Activated T-cell treated with anti-CD3 and anti-CD28 coated beads for 1 hour (primary cell): ENCODE measurements at regions not wholly inside any gene's neighbourhood (a gene's known extent, or its start where the extent isn't known, plus 50 kb on each side); places are given as distances from the start of the nearest gene placed in this dataset.

ENCODE experiments used
- DNase-seq: peaks from one replicate; pipeline ENCODE4 v3.0.0-alpha.2; 2020; ENCODE audit warnings: low read depth

DNA sequence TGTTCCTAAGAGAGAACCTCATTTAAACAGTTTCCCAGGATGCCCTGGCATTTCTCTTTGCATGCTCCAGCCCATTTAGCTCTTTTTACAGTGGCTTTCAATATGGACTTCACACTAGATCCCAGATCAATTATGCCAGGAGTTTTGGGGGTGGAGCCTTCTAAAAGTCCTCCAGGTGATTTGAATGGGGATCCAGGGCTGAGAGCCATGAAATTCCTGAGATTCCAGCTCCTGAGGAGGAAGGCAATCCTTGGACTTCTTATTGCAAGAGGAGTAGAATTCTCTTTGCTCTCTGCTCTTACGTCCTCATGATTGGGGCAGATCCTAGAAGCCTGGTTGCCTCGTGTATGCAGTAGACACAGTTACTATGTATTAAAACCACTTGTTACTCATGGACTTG is 184.2 kb downstream of the DHX35 start:
- DNase-seq, result no peak

DNA sequence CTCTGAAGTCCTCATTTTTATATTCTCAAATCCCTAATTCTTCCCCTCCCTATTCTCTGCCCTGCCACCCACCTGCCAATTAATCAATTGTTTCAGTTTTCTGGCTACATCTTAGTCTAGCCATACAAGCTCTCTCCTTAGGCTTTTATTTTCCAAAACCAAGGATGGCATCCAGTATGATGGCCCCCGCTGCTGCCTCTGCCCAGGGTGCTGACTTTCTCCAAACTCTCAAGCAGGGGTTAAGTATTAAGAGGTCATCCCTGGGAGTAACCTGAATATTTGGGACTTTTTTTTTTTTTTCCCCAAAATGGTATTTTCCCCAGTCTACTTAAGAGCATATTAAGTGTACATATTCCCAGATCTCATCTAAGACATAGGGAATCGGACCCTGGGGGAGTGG is 183.8 kb downstream of the DHX35 start:
- DNase-seq, result no peak

DNA sequence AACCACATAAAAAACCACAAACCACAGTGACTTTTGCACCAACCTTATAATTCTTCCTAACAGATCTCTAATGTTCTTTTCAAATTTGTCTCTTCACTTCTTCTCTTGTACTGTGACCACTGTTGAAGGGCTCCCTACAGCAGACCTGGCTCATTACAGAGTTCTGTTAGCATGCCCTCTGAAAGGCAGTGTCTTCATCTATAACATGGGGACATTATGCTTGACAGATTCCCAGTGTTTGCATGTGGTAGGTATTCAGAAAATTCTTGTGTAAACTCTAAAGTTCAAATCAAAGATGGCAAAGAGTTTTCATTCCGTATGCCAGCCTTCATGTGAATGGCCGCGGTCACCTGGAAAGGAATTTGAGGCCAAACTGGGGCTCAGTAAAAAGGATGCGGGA is 182.6 kb downstream of the DHX35 start:
- no peak for DNase-seq

DNA sequence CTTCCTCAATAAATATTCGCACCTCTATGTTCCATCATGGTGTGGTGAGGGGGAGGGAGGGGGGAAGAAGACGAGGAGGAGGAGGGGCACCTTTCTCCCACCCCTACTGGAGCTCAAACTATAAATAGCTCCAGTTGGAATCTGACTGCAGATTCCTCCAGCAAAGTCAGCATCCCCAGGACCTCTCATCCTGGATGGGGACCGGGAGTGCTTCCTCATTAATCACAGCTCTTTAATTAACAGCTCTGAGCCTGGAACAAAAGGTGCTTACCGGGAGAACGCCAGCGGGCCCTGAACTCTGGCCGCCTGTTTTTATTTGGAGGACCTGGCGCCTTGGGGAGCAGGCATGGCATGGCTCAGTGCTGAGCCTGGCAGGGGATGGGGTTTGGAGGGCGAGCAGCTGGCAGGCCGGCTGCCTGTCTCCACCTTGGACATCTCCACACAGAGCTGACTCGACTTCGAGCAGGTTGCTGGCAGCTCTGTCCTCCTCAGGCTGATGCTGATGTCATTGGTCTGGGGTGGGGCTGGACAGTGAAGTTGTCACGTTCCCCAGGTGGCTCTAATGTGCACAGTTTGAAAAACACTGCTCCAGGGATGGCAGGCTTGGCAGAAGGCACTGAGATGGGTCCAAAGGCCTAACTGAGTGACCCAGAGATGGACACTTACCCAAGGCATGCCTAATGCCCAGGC is 180.4 kb downstream of the DHX35 start:
- DNase-seq, result no peak

DNA sequence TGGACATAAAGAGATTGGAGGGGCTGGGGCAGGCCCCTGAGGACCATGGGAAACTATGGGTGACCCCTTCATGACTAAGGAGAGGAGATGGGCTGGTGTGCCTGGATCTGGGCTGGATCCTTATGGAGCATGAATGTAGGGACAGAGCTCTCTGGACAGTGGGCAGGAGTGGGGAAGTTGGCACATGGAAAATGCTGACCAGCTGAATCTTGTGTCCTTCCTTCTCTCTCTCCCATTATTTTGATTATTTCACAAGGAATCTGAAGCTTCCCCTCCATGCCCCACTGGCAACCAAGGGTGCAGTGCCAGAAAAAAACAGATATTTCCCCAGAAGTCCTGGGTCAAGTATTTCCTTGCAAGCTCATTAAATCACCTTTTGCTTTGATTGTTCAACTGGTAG is 175.2 kb downstream of the DHX35 start:
- DNase-seq, result no peak

DNA sequence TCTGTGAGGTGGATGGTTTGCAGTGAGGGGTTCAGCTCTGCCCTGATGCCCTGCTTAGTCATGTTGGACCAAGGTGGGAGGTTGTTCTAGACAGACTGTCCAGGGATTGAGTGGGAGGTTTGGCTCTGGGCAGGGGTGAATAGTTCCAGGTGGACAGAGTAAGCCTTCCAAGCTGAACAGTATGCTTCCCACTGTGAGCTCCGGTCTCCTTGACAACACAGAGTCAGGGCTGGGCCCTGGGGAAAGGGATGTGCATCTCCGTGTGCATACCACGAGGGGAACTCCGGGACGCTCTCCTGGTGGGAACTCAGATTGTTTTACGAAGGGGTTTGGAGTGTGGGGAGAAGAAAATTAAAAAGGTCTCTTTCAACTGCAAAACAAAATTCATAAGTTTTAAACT is 174.7 kb downstream of the DHX35 start:
- no peak for DNase-seq

DNA sequence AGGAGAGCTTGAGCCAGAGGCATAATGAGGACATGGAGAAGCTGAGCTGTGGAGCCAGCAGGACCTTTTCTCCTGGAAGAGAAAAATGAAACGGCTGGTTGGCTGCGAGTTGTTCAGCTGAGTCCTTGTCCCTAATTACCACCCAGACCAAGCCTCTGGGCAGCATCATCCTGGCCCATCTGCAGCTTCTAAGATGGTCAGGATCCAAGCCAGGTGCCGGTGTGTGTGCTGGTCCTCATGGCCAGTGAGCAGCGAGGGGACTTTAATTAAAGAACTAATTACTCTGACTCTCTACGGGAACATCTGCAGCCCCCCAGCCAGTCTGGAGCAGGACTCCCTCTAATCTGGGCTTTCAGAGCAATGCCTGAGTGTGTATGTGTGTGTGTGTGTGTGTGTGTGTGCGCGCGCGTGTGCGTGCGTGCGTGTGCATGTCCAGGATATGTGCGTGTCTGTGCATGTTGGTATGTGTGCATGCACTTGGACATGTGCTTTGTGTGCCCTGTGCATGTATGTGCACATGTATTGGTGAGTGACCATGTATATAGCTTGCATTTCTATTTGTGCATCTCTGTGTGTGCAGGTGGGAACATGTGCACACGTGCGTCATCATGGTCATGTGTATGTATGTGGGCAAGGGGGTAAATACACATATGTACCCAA is 173.9 kb downstream of the DHX35 start:
- DNase-seq, result no peak

DNA sequence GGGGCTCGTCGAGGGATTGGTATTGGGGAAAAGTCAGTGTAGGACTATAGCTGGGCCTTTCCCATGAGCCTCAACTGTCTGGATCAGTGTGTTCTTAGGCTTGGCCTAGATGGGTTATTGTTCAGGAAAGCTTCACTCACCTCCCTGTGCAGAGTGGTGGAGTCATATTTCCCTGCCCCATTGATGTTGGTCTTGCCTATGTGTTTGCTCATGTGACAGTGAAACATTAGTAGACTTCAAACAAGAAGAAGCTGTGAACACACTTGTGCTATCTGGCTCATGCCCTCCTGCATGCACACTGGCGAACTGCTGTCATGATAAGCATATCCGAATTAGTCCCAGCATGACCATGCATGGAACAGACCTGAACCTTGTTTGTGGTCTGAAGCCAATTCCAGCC is 171.1 kb downstream of the DHX35 start:
- no peak for DNase-seq

DNA sequence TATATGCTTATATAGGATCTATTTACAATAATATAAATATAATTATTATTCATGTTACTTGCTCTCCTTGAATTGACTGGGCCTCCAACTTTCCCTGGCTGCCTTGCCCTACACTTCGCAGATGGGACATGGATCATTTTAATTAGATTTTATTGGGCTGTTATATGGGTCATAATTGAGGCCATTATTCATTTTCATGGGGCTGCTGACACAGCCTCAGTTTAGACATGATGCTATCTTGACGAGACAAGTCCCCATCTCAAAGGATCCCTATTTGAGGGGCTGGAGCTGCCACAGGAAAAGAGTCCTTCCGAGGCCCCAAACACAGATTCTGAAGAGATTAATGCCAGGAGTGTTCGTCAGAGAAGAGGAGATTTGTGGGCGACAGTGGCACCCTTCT is 170.4 kb downstream of the DHX35 start:
- DNase-seq, result no peak

DNA sequence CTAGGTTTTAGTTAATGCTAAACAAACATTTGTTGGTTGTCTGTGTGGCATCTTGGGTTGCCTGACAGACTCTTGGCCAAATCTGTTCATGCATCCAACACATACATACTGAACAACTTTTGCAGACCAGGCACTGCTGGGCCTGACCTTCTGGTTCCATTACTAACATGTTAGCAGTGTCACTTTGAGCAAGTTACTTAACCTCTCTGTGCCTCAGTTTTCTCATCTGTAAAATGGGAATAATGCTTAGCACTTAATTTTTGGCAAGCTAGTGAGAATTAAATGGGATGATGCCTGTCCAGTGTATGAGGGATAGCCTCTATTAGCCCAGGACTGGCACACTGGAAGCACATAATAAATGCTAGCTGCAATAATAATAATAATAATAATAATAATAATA is 169.9 kb downstream of the DHX35 start:
- DNase-seq, result no peak

DNA sequence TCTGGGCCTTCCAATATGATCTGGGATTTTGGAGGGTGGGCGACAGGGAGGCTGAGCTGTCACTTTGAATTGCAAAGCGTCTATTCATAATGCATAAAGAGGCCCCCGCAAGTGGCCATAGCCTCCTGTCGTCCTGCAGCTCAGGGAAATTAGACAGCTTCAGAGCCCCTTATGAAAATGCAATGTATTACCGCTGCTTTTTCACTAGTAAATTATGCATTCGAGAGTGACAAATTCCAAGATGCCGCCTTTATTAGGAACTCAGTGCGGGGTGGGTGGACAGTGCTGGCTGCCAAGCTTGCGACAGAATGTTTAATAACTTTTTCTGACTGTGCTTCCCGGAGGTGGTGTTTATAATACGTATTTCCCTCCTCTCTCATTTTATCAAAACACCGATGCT is 168.5 kb downstream of the DHX35 start:
- DNase-seq, result no peak

DNA sequence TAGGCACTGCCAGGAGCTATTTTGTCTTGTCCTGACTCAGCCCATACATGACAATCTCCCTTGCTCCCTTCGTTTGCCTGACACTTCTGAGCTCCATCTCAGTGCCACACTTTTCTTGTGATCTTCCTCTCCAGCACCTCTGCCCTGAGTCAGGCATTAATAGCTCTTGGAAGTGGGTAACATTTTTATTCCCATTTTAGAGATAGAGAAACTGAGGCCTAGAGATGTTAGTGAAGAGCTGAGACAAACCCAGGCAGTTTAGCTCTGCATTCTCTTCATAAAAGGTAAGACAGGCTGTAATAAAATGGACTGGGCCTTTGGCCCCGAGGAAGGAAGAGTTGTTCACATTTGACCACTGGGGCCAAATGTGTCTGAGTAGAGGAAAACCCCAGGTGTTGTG is 167.4 kb downstream of the DHX35 start:
- DNase-seq, result no peak

DNA sequence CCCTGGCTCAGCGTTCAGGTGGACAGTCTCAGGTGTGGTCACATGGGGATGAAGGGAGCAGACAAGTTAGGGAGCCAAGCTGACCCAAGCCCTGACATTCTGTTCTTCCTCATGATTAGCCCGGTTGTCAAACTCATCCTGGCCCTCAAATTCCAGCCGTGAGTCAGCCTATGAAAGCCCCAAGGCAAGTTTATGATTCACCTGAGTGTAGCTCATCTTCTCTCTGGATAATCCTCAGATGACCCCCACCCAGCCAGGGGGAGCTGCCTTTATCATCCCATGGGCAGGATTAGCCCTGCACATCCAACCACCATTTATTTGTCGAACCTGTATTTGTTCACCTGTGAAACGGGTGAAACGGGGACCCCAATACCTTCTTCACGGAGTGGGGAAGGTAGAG is 161.9 kb downstream of the DHX35 start:
- no peak for DNase-seq

DNA sequence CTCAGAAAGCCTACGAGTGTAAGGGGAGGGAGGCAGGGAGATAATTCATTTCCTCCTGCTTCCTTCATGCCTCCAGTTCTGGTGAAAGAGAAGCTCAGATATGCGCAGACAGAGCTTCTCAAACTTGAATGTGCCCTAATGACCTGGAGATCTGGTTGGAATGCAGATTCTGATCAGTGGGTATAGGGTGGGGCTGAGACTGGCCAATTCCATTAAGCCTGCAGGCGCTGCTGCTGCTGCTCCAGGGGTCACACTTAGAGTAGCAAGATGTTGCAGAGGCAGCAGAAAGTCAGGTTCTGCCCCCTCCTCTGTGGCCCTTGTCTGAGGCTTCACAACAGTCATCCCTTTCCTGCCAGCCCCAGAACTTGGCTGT is 161.0 kb downstream of the DHX35 start:
- no peak for DNase-seq

DNA sequence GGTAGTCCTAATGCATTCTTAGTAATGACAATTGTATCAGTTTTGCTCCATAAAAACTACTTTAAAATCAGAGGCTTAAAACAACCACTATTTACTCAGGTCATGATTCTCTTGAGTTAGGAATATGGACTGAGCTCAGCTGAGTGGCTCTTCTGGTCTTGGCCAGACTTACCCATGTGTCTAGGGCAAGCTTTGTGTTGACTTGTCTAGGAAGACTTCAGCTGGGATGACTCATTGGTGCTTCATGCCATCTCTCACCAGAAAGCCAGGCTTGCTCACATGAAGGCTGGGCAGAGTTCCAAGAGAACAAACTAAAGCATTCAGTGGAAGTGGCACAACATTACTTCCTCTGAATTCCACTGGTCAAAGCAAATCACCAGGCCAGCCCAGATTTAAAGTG is 155.3 kb downstream of the DHX35 start:
- no peak for DNase-seq

DNA sequence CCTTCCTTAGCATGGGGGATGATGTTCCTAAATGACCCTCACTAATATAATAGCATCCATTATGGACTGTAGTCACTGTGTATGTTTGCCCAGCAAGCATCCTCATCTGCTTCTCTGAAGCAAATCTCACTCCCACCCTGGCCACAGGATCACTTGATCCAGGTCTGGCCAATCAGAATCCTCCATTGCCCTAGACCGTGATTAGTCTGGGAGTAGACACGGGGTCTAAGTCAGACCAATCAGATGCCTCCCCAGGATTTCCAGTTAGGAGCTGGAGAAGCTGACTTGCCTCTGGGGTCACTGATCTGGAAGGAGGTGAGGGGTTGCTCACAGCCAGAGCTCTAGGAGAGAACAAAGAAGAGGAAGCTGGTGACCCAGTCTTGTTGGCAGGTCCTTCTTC is 153.9 kb downstream of the DHX35 start:
- DNase-seq, result no peak

DNA sequence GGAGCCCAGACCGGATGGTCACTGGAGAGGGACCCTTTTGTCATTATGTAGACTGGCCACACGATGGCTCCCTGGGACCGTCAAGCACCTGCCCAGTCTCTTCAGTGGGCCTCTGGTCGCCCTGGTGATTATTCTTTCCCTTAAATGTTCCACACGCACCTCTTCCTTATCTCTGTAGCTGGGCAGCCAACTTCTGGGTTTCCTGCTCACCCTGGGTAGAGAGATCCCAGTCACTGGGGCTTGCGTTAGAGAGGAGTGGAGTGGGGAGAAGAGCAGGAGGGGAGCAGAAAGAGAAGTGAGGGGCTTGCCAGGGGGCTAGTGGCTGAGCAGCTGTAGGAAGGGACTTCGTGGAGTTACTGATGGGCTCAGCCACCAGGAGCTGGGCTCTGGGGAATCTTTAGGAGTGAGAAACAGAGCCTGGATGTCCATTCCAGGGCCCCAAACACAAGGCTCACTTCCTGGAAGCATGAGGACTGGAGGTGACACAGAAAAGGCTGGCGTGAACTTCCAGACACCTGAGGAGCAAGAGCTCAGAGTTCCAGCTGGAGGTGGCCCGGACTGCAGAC is 150.1 kb downstream of the DHX35 start:
- DNase-seq, result no peak

DNA sequence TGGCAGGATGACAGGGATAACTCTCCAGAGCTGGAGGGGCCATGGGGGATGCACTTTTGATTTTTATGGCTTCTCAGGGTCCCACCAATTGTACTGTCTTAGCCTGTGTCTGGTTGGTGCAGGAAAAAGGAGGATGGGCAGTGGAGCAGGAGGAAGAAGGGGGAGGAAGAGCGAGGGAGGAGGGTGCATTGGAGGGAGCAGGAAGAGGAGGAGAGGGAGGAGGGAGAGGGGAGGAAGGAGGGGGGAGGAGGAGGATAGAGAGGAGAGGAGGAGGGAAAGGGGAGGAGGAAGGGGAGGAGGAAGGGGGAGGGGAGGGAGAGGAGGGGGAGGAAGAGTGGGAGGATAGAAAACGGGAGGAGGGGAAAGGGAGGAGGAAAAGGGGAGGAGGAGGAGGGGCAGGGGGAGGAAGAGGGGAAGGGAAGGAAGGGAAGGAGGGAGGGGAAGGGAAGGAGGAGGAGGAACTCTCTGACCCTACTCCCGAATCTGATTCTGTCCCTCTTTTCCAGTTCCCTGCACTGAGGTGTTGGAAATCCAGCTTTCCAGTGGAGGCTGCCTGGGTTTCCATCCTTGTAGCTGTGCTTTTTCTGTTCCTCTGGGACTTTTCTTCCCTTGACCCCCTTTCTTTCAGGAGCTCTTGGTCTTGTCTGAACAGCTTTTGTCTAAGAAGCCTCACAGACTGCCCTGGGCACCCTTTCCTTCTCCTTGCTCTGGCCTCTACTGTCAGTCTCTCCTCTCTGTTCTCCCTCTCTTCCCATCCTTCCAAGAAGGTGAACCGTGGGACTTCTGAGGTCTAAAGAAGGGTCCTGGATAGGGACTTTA is 149.4 kb downstream of the DHX35 start:
- no peak for DNase-seq

DNA sequence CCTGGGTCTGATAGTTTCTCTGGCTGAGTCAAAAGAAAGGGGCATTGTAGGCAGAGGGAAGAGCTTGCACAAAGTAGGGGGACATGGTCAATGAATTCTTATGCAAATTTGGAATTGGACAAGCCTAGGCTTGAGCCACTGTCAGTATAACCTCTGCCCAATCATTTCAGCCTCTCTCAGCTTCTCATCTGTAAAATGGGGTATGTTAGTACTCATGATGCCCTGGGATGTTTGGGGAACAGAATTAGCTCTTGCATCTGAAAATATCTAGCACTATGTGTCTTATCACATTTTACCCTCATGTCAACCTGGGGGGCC is 148.6 kb downstream of the DHX35 start:
- DNase-seq, result no peak

DNA sequence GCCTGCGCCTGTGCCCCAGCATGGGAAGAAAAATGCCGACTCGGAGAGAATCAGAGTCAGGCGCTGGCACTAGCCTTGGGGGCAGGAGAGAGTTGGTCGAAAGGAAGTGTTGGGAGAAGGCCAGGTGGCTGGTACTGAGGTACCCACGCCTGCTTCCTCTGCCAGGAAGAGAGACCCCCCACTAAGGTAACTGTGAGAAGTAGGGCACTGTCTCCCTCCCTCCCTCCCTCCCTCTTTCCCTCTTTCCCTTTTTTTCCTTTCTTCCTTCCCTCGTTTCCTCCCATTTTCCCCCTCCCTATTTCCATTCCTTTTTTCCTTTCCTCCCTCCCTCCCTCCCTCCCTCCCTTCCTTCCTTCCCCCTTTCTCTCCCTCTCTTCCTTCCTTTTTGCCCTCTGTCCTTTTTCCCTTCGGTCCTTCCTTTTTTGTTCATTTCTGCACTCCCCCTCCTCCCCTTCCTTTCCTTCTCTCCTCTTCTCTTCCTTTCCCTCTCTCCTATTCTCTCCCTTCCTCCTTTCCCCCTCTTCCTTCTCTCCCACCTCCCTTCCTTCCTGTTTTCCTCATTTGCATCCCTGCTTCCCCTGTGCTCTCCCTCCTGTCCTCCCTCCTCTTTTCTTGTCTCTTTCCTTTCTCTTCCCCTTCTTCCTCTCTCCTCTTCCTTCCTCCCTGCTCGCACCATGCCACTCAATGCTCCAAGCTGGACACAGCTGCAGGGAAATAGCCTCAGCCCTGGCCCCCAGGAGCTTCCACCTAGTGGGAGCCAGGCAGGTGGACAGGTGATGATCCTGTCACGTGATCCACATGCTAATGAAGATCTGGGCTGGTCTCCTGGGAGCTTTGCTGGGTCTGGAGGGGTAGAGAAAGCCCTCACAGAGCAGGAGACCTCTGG is 148.0 kb downstream of the DHX35 start:
- DNase-seq, result no peak

DNA sequence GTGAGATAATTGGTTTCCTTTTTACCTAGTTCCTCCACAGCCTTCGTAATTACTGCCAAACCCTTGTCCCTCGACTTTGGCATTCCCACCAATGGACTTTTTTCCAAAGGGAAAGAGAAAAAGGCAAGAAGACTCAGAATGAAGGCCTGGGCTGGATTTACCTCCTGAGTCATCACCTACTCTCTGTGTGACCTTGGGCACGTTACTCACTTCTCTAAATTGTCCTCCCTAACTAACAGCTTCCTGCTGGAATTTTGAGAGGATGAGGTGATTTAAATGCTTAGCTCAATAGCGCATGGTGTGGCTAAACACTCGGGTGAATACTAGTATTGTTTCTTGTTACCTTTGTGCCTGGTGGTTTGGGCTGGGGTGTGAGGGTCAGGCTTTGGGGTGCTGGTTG is 146.6 kb downstream of the DHX35 start:
- no peak for DNase-seq

DNA sequence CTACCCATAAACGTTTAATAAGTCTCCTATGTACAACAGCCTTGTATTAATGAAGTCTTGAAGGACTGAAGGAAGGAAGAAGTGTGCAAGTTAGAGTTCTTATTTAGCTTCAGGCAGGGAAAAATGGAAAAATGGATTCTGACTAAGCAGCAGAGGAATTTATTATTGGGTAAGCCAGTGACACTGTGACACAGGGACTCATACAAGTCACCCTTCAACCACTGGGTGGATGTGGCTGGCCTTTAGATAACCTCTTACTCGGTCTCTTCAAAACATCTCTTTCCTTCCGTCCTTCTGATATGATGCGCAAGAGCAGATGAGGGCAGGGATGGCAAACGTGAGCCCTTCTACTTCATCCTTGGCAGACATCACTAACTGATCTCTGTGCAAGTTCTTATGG is 145.6 kb downstream of the DHX35 start:
- DNase-seq, result no peak
